ENCODE measurements at regions not wholly inside any gene's neighbourhood (a gene's known extent, or its start where the extent isn't known, plus 50 kb on each side); places are given as distances from the start of the nearest gene placed in this dataset.
"Not testable (repeated sequence)": the region's sequence is repeated elsewhere in the genome, so short reads cannot be mapped to it uniquely, and the experiment has no call there.

DNA sequence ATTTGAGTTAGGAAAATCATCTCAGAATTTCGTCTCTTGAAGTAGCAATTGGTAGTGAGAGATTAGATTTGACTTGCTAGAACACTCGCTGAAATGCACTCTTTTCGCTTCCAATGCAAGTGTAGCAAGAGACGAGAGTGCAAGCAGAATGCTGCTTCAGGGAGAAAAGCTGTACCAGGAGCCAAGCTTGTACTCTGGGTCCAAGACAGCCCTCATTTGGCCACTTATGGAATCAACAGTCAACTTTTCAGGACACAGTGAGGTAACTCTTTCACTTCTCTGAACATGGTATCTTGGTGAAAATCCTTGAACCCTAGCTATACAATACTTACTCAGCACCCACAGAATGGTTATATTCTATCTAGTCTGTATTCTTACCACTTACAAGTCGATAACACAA is 107.6 kb upstream of the TERB2 start:
- TF ChIP-seq EZH2 (IDR thresholded peaks at IDR 0.05; ENCODE audit: low read depth): not testable (repeated sequence)
- TF ChIP-seq, protein P1, sequence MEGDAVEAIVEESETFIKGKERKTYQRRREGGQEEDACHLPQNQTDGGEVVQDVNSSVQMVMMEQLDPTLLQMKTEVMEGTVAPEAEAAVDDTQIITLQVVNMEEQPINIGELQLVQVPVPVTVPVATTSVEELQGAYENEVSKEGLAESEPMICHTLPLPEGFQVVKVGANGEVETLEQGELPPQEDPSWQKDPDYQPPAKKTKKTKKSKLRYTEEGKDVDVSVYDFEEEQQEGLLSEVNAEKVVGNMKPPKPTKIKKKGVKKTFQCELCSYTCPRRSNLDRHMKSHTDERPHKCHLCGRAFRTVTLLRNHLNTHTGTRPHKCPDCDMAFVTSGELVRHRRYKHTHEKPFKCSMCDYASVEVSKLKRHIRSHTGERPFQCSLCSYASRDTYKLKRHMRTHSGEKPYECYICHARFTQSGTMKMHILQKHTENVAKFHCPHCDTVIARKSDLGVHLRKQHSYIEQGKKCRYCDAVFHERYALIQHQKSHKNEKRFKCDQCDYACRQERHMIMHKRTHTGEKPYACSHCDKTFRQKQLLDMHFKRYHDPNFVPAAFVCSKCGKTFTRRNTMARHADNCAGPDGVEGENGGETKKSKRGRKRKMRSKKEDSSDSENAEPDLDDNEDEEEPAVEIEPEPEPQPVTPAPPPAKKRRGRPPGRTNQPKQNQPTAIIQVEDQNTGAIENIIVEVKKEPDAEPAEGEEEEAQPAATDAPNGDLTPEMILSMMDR (conservative IDR thresholded peaks at IDR 0.05): not testable (repeated sequence)

All from PC-9 (cell line).